ENCODE measurements at regions not wholly inside any gene's neighbourhood (a gene's known extent, or its start where the extent isn't known, plus 50 kb on each side); places are given as distances from the start of the nearest gene placed in this dataset.

- ATAC-seq (no peak), DNase-seq (ENCODE audit: low spot score) (no peak)
- ChIA-PET POLR2A (no interaction called here), CTCF (no interaction called here)
- Mint-ChIP-seq H3K27me3 (ENCODE audit: low read depth) (no peaks in the 10 kb centered on the region), H3K36me3 (peaks cover 3% of the 10 kb centered on the region; the same call in 1 of the 2 replicates), H3K4me1 (no peaks in the 10 kb centered on the region), H3K27ac (no peak overlapping the region), H3K9me3 (peaks cover 22% of the 10 kb centered on the region), H3K4me3 (no peak overlapping the region)
- no peak for TF ChIP-seq JUN (CRISPR knock-in tag; IDR thresholded peaks at IDR 0.05)
- TF ChIP-seq ZBTB43 (CRISPR knock-in tag; IDR thresholded peaks at IDR 0.05): no peak
- TF ChIP-seq PRDM15 (CRISPR knock-in tag; IDR thresholded peaks at IDR 0.05): no peak
- no peak for TF ChIP-seq SMAD4 (CRISPR knock-in tag; IDR thresholded peaks at IDR 0.05)
- no peak for TF ChIP-seq HMGXB4 (CRISPR knock-in tag; IDR thresholded peaks at IDR 0.05)
- no peak for TF ChIP-seq FOXP4 (CRISPR knock-in tag; IDR thresholded peaks at IDR 0.05)
- TF ChIP-seq ATF2 (CRISPR knock-in tag; IDR thresholded peaks at IDR 0.05; ENCODE audit: borderline replicate concordance, low read depth): no peak
- TF ChIP-seq SMAD3 (CRISPR knock-in tag; IDR thresholded peaks at IDR 0.05; ENCODE audit: borderline replicate concordance): no peak
- TF ChIP-seq ATF3 (CRISPR knock-in tag; conservative IDR thresholded peaks at IDR 0.05): no peak
- no peak for TF ChIP-seq RORB (CRISPR knock-in tag; IDR thresholded peaks at IDR 0.05)
These were observed 129.8 kb downstream of the SEC23IP start for GRCh38 chr10:120022357-120022756.

GRCh38 chr10:120034236-120034635 lies 141.7 kb downstream of the SEC23IP start:
- no peaks in the 10 kb centered on the region for H3K36me3 Mint-ChIP-seq
- H3K27ac Mint-ChIP-seq: no peak overlapping the region
- H3K4me3 Mint-ChIP-seq: no peak overlapping the region
- ChIA-PET POLR2A (no interaction called here), CTCF (no interaction called here)
- peaks cover 6% of the 10 kb centered on the region; the same call in 1 of the 2 replicates for H3K27me3 Mint-ChIP-seq (ENCODE audit: low read depth)
- ATAC-seq (no peak), DNase-seq (ENCODE audit: low spot score) (no peak)
- peaks cover 9% of the 10 kb centered on the region for H3K9me3 Mint-ChIP-seq
- peaks cover 11% of the 10 kb centered on the region for H3K4me1 Mint-ChIP-seq
- TF ChIP-seq ZSCAN18 (CRISPR knock-in tag; IDR thresholded peaks at IDR 0.05) (no peak), AFF4 (CRISPR knock-in tag; IDR thresholded peaks at IDR 0.05; ENCODE audit: borderline replicate concordance) (no peak), OVOL2 (CRISPR knock-in tag; IDR thresholded peaks at IDR 0.05; ENCODE audit: borderline replicate concordance) (no peak), MXD4 (CRISPR knock-in tag; IDR thresholded peaks at IDR 0.05; ENCODE audit: borderline replicate concordance) (no peak), NFATC4 (CRISPR knock-in tag; IDR thresholded peaks at IDR 0.05) (no peak), GRHL2 (CRISPR knock-in tag; IDR thresholded peaks at IDR 0.05; ENCODE audit: insufficient replicate concordance, severe bottlenecking) (no peak), JUN (CRISPR knock-in tag; IDR thresholded peaks at IDR 0.05) (no peak)
